ENCODE measurements at regions not wholly inside any gene's neighbourhood (a gene's known extent, or its start where the extent isn't known, plus 50 kb on each side); places are given as distances from the start of the nearest gene placed in this dataset.

- in situ Hi-C loops (cut with HindIII; ENCODE audit: low sequenced_read_pairs): no loop called here
Observed at GRCh38 chr18:24968238-24968775, 383.7 kb downstream of the ZNF521 start.

DNA sequence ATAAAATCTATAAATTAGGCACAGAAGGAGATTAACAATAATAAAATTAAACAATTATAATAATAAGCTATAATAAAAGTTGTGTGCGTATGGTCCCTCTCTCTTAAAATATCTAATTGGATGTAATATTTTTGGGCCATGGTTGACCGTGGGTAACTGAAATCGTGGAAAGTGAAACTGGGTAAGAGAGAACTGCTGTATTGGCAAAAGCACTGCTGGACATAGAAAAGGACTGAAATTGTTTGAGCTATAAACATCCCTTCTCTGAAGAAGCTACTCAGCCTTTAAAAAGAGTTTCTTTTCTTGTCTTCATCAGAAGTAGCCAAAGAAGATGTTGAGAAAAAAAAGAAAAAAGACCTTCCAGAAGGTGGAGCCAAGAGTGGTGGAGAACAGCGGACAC, 379.4 kb downstream of the ZNF521 start:
- in situ Hi-C loops (cut with HindIII; ENCODE audit: low sequenced_read_pairs): no loop called here

GRCh38 chr18:24974431-24974830, 377.5 kb downstream of the ZNF521 start:
- in situ Hi-C loops (cut with HindIII; ENCODE audit: low sequenced_read_pairs): no loop called here

DNA sequence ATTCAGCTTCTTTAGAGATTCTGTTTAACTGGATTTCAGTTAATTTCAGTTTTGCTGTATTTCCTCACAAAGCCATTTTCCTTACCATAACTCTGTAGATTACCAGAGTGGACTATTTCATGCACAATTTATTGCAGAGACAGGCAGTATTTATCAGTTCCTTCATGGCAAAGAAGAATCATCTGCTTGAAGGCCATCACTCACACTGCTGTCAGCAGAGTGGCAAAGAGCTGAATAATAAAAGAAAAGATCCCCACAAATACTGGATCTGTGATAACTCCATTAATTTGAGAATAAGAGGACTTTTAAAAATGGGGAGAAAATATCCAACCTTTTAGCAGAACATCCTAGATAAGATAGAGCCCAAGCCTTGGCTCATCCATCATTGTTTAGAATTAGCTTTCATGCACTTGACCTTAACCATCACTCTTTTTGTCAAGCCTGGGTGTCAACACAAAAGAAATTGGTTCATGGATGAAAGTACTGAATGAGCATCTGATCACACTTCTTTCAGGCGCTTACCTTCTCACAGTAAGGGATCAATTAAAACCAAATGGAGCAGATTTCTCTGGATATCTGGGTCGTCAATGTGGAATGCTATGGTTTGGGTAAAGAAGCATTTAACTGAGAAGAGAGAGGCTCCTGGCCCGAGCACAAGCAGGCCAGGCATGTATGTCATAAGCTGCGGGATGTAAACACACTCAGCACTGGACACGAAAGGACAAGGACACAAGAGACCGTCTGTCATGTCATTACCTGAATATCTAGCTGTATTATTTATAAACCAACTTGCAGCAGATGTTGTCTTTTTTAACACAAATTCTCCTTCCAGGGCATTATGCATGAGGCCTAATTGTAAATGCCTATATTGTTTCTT, 376.2 kb downstream of the ZNF521 start:
- in situ Hi-C loops (cut with HindIII; ENCODE audit: low sequenced_read_pairs): no loop called here

- in situ Hi-C loops (cut with HindIII; ENCODE audit: low sequenced_read_pairs): no loop called here
Observed at GRCh38 chr18:24976502-24976901, 375.5 kb downstream of the ZNF521 start.

DNA sequence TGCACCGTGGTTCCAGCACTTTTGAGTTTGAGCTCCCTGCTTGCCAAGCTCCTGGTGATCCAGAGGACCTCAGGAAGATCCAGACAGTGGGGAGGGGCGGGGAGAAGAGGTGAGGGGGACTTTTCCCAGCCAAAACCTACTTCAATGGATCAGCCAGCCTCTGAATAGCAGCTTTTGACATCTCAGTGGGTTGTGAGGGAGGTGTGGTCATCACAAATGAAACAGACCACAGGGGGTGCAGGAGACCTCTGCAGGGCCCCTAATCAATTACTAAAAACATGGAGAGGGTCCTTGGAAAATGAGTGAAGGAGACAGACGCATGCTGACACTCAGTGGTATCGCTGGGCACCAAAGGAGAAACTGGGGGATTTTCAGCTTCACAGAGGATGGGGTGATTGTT, 372.7 kb downstream of the ZNF521 start:
- in situ Hi-C loops (cut with HindIII; ENCODE audit: low sequenced_read_pairs): no loop called here

GRCh38 chr18:24982831-24983230, 369.1 kb downstream of the ZNF521 start:
- in situ Hi-C loops (cut with HindIII; ENCODE audit: low sequenced_read_pairs): no loop called here

GRCh38 chr18:24983566-24984139, 368.3 kb downstream of the ZNF521 start:
- in situ Hi-C loops (cut with HindIII; ENCODE audit: low sequenced_read_pairs): no loop called here

DNA sequence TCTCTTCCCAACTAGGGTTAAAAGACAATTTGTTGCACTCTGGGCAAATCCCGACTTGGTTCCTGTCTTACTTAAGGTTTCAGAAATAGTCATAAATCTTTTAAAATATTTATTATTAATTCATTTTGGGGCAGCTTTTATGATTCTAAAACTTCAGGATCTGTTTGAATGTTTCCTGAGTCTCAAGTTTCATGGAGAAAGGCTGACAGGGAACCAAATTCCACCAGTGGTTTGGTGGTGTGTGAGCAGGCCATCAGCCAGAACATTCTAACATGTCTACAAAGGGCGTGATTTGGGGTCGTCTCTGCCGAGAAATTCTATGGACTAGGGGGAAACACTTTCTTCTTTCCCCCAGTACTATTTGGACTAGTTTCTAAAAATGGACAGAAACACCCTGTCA, 366.4 kb downstream of the ZNF521 start:
- in situ Hi-C loops (cut with HindIII; ENCODE audit: low sequenced_read_pairs): no loop called here

GRCh38 chr18:24986666-24987302, 365.2 kb downstream of the ZNF521 start:
- in situ Hi-C loops (cut with HindIII; ENCODE audit: low sequenced_read_pairs): no loop called here

DNA sequence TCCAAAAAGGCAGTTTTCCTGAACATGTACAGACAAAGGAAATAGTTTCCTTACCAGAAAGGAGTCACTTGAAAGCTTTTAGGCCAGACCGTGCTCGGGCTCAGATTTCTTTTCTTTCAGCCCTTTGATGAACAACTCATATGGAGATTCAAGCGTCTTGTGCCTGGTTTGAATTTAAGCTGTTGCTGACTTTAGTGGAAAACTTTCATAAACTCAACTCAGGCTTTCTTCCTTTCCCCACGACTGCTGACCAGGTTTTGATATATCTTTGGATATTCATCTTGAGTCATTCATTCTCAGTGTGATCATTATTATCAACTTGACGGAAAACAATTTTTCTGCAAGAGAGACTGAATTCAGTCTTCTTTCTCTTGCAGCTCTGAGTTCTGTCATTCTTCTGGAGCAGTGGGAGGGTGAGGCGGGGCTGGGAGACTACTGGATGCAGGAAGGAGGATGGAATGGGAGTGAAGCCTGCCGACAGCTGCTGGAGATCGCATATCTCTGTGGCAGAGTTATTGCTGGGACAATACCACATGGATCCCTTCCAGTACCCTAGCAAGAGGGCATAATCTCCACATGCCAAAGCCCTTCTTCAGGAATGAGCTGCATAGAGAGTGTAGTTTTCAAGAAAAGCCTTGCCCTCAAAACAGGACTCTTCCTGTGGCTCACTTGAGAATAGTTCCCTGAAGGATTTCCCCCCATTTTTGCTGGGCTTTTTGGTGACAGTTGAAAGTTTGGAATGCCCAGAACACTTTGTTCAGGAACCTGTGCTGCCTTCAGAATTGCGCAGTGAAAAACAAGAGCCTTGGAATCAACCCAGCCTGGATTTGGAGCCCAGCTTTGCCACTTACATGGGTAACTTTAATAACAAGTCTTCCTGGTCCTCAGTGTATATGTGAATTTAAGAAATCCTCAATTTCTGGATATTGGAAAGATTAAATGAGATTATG, 364.4 kb downstream of the ZNF521 start:
- in situ Hi-C loops (cut with HindIII; ENCODE audit: low sequenced_read_pairs): no loop called here

- in situ Hi-C loops (cut with HindIII; ENCODE audit: low sequenced_read_pairs): no loop called here
Observed at GRCh38 chr18:24988253-24988840, 363.6 kb downstream of the ZNF521 start.

DNA sequence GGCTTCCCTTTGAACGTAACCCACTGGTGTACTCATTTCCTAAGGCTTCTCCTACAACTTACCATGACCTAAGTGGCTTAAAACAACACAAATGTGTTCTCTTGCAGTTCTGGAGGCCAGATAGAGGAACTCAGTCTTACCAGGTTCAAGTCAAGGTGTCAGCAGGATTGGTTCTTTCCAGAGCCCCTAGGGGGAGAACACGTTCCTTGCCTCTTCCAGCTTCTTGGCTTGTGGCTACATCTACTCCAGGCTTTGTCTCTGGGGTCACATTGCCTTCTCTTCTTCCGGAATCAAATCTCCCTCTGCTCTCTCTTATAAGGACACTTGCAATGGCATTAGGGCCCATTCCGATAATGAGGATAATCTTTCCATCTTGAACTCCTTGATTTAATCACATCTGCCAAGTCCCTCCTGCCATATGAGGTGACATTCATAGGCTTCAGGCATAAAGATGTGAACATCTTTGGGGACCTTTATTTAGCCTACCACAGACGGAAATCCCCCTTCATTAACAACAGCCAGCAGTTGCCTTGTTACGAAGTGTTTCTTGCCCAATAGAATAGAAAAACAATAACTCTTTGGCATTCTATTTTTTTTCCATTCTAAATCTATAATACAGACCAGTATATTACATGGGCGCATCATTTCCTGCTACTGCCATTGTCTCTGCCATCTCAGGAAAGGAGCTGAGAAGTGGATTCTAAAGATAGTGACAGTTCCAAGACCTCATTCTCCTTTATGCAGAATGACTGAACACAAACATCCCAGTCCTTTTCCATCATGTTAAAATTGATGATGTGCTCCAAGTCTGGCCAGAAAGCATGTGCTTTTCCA, 362.0 kb downstream of the ZNF521 start:
- in situ Hi-C loops (cut with HindIII; ENCODE audit: low sequenced_read_pairs): no loop called here

- in situ Hi-C loops (cut with HindIII; ENCODE audit: low sequenced_read_pairs): no loop called here
Observed at GRCh38 chr18:24990671-24991134, 361.3 kb downstream of the ZNF521 start.

- in situ Hi-C loops (cut with HindIII; ENCODE audit: low sequenced_read_pairs): no loop called here
Observed at GRCh38 chr18:24991141-24992060, 360.6 kb downstream of the ZNF521 start.

GRCh38 chr18:24992491-24992890, 359.5 kb downstream of the ZNF521 start:
- in situ Hi-C loops (cut with HindIII; ENCODE audit: low sequenced_read_pairs): no loop called here

GRCh38 chr18:24993628-24994027, 358.3 kb downstream of the ZNF521 start:
- in situ Hi-C loops (cut with HindIII; ENCODE audit: low sequenced_read_pairs): no loop called here

GRCh38 chr18:24995056-24995455, 356.9 kb downstream of the ZNF521 start:
- in situ Hi-C loops (cut with HindIII; ENCODE audit: low sequenced_read_pairs): no loop called here
